SIG-M5 treated with dmso at 0.1 percent for 504 hours (cell line): ENCODE measurements at regions not wholly inside any gene's neighbourhood (a gene's known extent, or its start where the extent isn't known, plus 50 kb on each side); places are given as distances from the start of the nearest gene placed in this dataset.

ENCODE experiments used
- DNase-seq: peaks from one replicate; lab custom pipeline; 2025; ENCODE audit not compliant: unreplicated experiment; lab: John Stamatoyannopoulos, UW

DNA sequence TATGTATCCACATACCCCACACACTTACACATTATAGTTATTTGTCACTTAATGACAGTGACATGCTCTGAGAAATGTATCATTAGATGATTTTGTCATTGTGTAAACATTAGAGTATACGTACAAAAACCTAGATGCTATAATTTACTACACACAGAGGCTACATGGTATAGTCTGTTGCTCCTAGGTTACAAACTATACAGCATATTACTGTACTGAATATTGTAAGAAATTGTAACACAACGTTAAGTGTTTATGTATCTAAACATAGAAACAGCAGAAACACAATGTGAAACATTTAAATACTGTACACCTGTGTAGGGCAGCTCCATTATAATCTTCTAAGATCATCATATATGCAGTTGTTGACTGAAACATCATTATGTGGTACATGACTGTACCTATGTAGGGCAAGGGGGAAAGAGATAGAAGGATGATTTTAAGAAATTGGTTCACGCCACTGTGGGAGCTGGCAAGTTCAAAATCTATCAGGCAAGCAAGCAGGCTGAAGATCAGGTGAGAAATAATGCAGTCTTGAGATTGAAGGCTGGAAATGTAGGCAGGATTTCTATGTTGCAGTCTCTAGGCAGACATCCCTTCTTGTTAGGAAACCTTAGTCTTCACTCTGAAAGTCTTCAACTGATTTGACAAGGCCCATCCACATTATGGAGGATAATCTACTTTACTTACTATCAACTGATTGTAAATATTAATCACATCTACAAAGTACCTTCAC is 78.0 kb upstream of the CPEB2 start:
- no peak for DNase-seq

DNA sequence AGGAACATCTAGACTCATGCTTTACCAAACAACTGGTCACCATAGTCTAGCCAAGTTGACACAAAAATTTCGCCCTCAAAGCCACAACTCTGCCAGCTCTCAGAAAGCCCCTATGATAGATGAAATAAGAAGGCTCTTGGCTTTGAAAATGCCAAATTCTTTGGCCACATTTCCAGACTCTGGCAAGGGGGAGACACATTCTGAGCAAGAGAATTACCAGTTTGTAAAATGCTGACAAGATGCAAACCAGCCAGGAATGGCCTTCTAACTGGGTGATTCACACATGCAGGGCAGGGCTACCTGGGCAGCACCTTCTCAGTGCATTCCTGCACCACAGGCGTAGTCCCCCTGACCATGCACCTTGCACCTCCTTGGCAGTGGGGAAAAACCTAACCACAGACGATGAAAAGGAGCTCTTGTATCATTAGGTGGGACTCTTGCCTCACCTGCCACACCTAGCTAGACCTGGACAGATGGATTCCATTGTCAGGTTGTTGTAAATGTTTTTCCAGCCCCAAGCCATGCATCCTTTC is 77.4 kb upstream of the CPEB2 start:
- no peak for DNase-seq

DNA sequence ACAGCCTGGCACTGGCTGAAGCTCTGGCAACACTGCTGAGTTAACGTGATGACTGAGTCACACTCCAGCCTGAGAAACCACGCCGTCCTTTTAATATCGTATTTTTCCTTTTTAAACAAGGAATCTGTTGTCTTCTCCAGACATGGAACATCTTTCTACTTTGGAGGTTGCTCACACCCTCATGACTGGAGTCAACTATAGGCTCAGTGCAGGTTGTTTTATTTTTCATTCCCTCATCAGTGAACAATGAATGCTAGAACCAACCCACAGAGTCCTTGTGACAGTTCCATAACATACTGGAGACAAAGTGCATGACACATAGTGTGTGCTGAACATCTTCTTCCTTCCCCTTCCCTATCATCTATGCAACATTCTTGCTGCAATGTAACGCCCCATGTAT is 76.8 kb upstream of the CPEB2 start:
- no peak for DNase-seq

DNA sequence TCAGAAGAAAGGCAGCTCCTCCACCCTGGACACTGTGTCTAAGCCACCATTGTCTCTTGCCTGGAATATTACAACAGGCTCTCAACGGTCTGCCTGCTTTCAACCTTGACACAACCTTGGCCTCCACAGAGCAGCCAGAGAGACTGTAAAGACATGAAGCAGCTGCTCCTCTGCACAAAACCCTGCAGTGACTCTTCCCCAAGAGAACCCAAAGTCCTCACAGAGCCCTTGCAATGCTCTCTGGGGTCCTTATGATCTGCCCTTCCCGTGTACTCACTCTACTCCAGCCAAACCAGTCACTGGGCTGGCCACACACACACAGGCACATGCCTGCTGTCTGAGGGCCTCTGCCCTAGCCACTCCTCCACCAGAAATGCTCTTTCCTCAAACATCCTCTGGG is 75.9 kb upstream of the CPEB2 start:
- no peak for DNase-seq

DNA sequence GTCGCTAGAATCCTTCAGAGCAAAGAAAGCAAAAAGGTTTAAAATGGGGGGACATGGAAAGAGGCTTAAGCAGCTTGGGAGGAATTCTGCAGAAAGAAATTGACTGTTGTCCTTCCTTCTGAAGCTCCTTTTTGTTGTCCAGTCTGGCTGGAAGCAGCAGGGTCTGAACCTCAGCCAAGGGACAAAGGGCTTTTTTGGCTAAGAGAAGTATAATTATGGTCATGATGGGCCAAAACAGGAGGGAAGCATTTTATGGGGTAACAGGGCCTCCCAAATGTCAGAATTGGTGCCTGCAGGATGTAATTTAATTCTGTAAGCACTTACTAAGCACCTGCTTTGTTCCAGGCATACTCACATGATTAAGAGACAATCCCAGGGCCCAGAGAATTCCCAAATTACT is 74.2 kb upstream of the CPEB2 start:
- DNase-seq = no peak

DNA sequence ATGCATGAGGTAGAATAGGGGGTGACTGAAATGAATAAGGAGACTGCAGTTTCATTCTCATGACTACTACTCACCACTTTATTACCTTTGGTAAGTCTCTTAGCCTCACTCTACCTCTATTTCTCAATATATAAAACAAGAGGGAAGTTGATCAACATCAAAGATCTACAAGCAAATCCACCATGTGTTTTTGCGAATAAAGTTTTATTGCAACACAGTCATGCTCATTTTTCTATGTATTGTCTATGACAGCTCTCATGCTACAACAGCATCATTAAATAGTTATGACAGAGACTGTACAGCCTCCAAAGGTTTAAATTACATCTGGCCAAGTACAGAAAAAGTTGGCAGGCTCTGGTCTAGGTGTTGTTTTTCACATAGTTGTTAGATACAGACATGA is 72.6 kb upstream of the CPEB2 start:
- DNase-seq = no peak

DNA sequence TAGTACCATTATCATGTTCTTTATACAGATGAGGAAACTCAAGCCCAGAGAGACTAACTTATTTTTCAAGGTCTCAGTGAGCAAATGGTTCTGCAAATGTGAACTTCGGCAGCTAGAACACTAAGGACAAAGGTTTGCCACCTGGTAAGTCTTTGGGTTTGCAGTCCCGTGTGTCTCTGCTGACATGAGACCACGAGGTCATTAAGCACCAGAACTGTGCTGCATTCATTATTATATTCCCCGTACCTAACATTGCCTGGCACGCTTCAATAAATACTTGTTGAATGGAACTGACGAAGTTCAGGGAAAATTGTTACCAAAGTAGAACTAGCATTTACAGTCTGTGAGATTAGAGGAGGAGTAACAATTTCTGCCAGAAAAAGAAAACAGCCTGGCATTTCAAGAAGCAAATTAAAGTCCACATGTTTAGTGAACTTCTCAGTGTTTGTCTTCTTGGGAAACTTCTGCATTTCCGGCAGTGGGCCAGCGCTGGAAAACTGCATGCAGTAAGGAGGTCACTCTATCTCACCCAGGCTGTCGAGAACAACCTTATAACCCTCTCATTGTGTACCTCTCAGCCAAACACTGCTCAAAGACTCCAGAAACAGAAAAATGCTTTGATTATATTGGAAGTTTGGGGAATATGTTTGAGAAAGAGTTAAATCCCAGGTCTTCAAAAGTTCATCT is 67.4 kb upstream of the CPEB2 start:
- no peak for DNase-seq

DNA sequence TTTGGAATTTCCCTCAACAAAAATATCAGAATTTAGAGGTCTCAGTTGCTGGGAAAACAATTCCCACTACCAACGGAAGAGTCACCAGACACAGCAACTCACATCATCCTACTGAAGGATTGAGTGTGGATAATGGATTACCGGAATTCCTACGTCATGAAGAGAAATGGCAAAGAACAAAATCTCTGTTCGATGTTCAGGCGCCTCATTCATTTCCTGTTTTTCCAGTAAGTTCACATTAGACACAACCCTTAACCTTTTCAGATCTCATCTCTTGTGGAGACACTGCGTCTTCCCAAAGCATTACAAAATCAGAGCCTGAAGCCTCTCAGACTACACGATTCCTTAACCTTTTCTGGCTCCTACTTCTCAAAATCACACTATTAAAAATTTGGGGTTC is 58.5 kb upstream of the CPEB2 start:
- no peak for DNase-seq

DNA sequence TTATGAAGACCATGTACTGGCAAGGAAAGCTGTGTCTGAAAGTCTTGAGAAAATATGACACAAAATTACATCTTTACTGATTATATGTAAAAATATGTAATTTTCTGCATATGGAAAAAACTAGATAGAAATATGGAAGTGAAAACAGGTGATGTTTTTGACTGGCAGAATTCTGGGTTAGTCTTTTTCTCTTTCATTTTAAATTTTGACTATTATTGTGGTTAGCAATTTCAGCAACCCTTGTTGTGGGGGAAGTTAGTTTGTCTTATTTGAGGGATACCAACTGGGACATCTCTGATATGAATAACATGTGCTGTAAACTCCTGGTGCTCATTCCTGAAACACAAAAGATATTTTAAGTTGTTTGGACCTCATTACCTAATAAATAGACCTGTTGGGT is 49.9 kb upstream of the CPEB2 start:
- DNase-seq = no peak
